HL-60 (cell line): ENCODE measurements at regions not wholly inside any gene's neighbourhood (a gene's known extent, or its start where the extent isn't known, plus 50 kb on each side); places are given as distances from the start of the nearest gene placed in this dataset.

Experiments
- POLR2AphosphoS5 ChIP-seq: IDR thresholded peaks from 2 replicates; pipeline ENCODE4 v1.6.1; 2012; ENCODE audit warnings: low read depth
- TF ChIP-seq, protein P1 (sequence below): IDR thresholded peaks from one replicate; pipeline ENCODE4 v1.5.1; 2011; ENCODE audit warnings: low read length, control low read depth, inconsistent platforms; ENCODE audit not compliant: insufficient read depth

DNA sequence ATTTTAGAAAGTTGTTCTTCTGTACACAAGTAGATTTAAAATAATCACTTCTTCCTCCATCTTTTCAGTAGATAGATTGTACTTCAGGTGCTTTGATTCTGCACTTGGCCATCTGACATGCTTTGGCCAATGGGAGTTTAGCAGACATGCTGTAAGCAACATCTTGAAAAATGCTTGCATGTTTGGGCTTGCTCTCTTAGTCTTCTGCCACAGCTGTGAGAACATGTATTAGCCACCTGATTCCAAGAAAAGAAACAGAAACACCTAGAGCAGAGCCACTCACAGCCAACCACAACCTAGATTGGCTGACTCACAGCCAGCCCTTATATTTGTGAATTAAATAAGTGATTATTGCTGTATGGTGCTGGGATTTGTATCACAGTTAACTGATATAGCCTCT, 70.2 kb upstream of the GADL1 start:
- TF ChIP-seq POLR2AphosphoS5, result no peak
- TF ChIP-seq, protein P1, sequence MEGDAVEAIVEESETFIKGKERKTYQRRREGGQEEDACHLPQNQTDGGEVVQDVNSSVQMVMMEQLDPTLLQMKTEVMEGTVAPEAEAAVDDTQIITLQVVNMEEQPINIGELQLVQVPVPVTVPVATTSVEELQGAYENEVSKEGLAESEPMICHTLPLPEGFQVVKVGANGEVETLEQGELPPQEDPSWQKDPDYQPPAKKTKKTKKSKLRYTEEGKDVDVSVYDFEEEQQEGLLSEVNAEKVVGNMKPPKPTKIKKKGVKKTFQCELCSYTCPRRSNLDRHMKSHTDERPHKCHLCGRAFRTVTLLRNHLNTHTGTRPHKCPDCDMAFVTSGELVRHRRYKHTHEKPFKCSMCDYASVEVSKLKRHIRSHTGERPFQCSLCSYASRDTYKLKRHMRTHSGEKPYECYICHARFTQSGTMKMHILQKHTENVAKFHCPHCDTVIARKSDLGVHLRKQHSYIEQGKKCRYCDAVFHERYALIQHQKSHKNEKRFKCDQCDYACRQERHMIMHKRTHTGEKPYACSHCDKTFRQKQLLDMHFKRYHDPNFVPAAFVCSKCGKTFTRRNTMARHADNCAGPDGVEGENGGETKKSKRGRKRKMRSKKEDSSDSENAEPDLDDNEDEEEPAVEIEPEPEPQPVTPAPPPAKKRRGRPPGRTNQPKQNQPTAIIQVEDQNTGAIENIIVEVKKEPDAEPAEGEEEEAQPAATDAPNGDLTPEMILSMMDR, result no peak
